Right lobe of liver (tissue), 6 donors: ENCODE measurements at regions not wholly inside any gene's neighbourhood (a gene's known extent, or its start where the extent isn't known, plus 50 kb on each side); places are given as distances from the start of the nearest gene placed in this dataset.
A peak's percentile ranks its signal among the peaks of the same experiment; 100 is the strongest.

Source experiments
- ATAC-seq, 4 donors: fragments of 200-7000 bp; cut with Tn5 transposase; one replicate each; pipeline ENCODE4 v1.9.1; 2020; ENCODE audit warnings: mild to moderate bottlenecking in 4 of 4, moderate library complexity in 4 of 4
- DNase-seq, 3 donors: peaks; one replicate each; pipeline ENCODE4 v3.0.0-alpha.2; 2020
- H3K27ac ChIP-seq, 3 donors: fragments of 200-600 bp; one replicate each; pipeline ENCODE4 v1.8.0; 2022
- H3K27me3 ChIP-seq, 2 donors: fragments of 200-600 bp; one replicate each; pipeline ENCODE4 v1.8.0; 2022
- H3K36me3 ChIP-seq, 4 donors: fragments of 200-600 bp; sonication (generic) in 1 of 4; one replicate each; pipeline versions ENCODE4 v1.5.1 to v1.8.0; 2017 to 2022; ENCODE audit warnings: control low read depth in 1 of 4
- H3K4me1 ChIP-seq, 4 donors: fragments of 200-600 bp; sonication (generic) in 1 of 4; one replicate each; pipeline versions ENCODE4 v1.5.1 to v1.8.0; 2017 to 2022; ENCODE audit warnings: control low read depth in 1 of 4
- H3K4me3 ChIP-seq, 3 donors: fragments of 200-600 bp; one replicate each; pipeline ENCODE4 v1.8.0; 2022
- H3K9me3 ChIP-seq, 4 donors: fragments of 200-600 bp; sonication (generic) in 1 of 4; one replicate each; pipeline versions ENCODE4 v1.5.1 to v1.8.0; 2017 to 2022; ENCODE audit warnings: control low read depth in 1 of 4
- CTCF ChIP-seq, 4 donors: fragments of 200-600 bp in 3 of 4; fragments of 450-650 bp in 1 of 4; IDR thresholded peaks; one replicate each; pipeline versions ENCODE4 v1.5.1 to v1.8.0; 2016 to 2022; ENCODE audit warnings: antibody characterized with exemption in 4 of 4, mild to moderate bottlenecking in 2 of 4
- POLR2A ChIP-seq: fragments of 450-650 bp; IDR thresholded peaks from one replicate; pipeline ENCODE4 v1.6.1; 2017; ENCODE audit warnings: antibody characterized with exemption, mild to moderate bottlenecking
- WGBS: methylation state at CpG from one replicate; pipeline ENCODE4 v1.1.6; 2018; ENCODE audit warnings: low coverage, low lambda C conversion rate; ENCODE audit not compliant: insufficient coverage; ENCODE audit errors: missing lambda C conversion rate; 5-methylcytosine and 5-hydroxymethylcytosine counted together
- intact Hi-C, 2 donors: fragments of 100-400 bp; cut with DNase I; formaldehyde crosslinking; loops; one replicate each; pipeline versions ENCODE4 v1.11.2 to v1.14.1; 2022
- donor health status: DM: no; HTN: yes; CAD: no.
- donor health status: DM: no; HTN: no; CAD: no.
- donor health status: DM: no; HTN: no; CAD: no.
- donor health status: DM: no; HTN: yes; CAD: no.
- donor health status: DM: no; HTN: yes; CAD: no.

- Histone ChIP-seq H3K9me3 (no peaks in the 10 kb centered on the region), H3K36me3 (no peaks in the 10 kb centered on the region), H3K27me3 (no peaks in the 10 kb centered on the region), H3K4me1 (no peaks in the 10 kb centered on the region), H3K4me3 (no peak overlapping the region), H3K27ac (no peak overlapping the region)
- intact Hi-C loops: no loop called here
- TF ChIP-seq POLR2A (no peak), CTCF (IDR thresholded peaks at IDR 0.05) (no peak)
- ATAC-seq: no peak
- WGBS: 60% methylated on average over 7 of the region's 9 CpGs
- DNase-seq: no peak
Observed at GRCh38 chr1:88566615-88567387, 117.3 kb upstream of the PKN2 start.

- WGBS: 61% methylated on average over 1 of the region's 1 CpG
- ATAC-seq (no peak), DNase-seq (no peak)
- Histone ChIP-seq H3K4me3 (no peak overlapping the region), H3K27ac (no peak overlapping the region), H3K4me1 (no peaks in the 10 kb centered on the region), H3K36me3 (no peaks in the 10 kb centered on the region), H3K9me3 (no peaks in the 10 kb centered on the region), H3K27me3 (no peaks in the 10 kb centered on the region)
- intact Hi-C loops: no loop called here
- no peak for TF ChIP-seq CTCF (IDR thresholded peaks at IDR 0.05)
- no peak for TF ChIP-seq POLR2A
Observed at GRCh38 chr1:88571506-88571905, 112.6 kb upstream of the PKN2 start.

GRCh38 chr1:88579598-88579997, 104.5 kb upstream of the PKN2 start:
- ATAC-seq: peak; percentile 79 to 95 (median 90)
- DNase-seq: peak; percentile 50 to 73 (median 62)
- Histone ChIP-seq H3K27ac (no peak overlapping the region), H3K4me1 (no peaks in the 10 kb centered on the region), H3K27me3 (no peaks in the 10 kb centered on the region), H3K9me3 (no peaks in the 10 kb centered on the region), H3K4me3 (no peak overlapping the region), H3K36me3 (no peaks in the 10 kb centered on the region)
- WGBS: 83% methylated on average over 2 of the region's 3 CpGs
- intact Hi-C loops: no loop called here
- no peak for TF ChIP-seq POLR2A
- no peak for TF ChIP-seq CTCF (IDR thresholded peaks at IDR 0.05)

GRCh38 chr1:88581703-88582102, 102.4 kb upstream of the PKN2 start:
- H3K9me3 ChIP-seq: no peaks in the 10 kb centered on the region
- no peaks in the 10 kb centered on the region for H3K4me1 ChIP-seq
- ATAC-seq (no peak), DNase-seq (no peak)
- H3K36me3 ChIP-seq: no peaks in the 10 kb centered on the region
- no peak overlapping the region for H3K4me3 ChIP-seq
- TF ChIP-seq CTCF (IDR thresholded peaks at IDR 0.05) (no peak), POLR2A (no peak)
- WGBS: 90% methylated on average over 2 of the region's 2 CpGs
- H3K27ac ChIP-seq: no peak overlapping the region
- intact Hi-C loops: no loop called here
- H3K27me3 ChIP-seq: no peaks in the 10 kb centered on the region

- Histone ChIP-seq H3K27me3 (no peaks in the 10 kb centered on the region), H3K27ac (no peak overlapping the region), H3K4me1 (no peaks in the 10 kb centered on the region), H3K36me3 (no peaks in the 10 kb centered on the region), H3K4me3 (no peak overlapping the region), H3K9me3 (no peaks in the 10 kb centered on the region)
- TF ChIP-seq CTCF (IDR thresholded peaks at IDR 0.05) (no peak), POLR2A (no peak)
- DNase-seq: no peak
- ATAC-seq: no peak
- intact Hi-C loops: no loop called here
Observed at GRCh38 chr1:88593358-88593757, 90.7 kb upstream of the PKN2 start.
